ENCODE measurements at regions not wholly inside any gene's neighbourhood (a gene's known extent, or its start where the extent isn't known, plus 50 kb on each side); places are given as distances from the start of the nearest gene placed in this dataset.

- DNase-seq (ENCODE audit: low spot score) = no peak
Measured at GRCh38 chr18:78677483-78678317, 301.9 kb upstream of the SALL3 start.

GRCh38 chr18:78678318-78678695 lies 301.3 kb upstream of the SALL3 start:
- no peak for DNase-seq (ENCODE audit: low spot score)

- DNase-seq (ENCODE audit: low spot score) = no peak
Measured at GRCh38 chr18:78679031-78679430, 300.6 kb upstream of the SALL3 start.

GRCh38 chr18:78679613-78680260 lies 299.9 kb upstream of the SALL3 start:
- no peak for DNase-seq (ENCODE audit: low spot score)

GRCh38 chr18:78681396-78681795 lies 298.2 kb upstream of the SALL3 start:
- no peak for DNase-seq (ENCODE audit: low spot score)

GRCh38 chr18:78681934-78682333 lies 297.7 kb upstream of the SALL3 start:
- no peak for DNase-seq (ENCODE audit: low spot score)

- no peak for DNase-seq (ENCODE audit: low spot score)
Measured at GRCh38 chr18:78682716-78683115, 296.9 kb upstream of the SALL3 start.

- DNase-seq (ENCODE audit: low spot score) = no peak
Measured at GRCh38 chr18:78683191-78684010, 296.2 kb upstream of the SALL3 start.

GRCh38 chr18:78685250-78685979 lies 294.2 kb upstream of the SALL3 start:
- no peak for DNase-seq (ENCODE audit: low spot score)

- no peak for DNase-seq (ENCODE audit: low spot score)
Measured at GRCh38 chr18:78685980-78686530, 293.6 kb upstream of the SALL3 start.

- DNase-seq (ENCODE audit: low spot score) = no peak
Measured at GRCh38 chr18:78686976-78687685, 292.5 kb upstream of the SALL3 start.

- DNase-seq (ENCODE audit: low spot score) = no peak
Measured at GRCh38 chr18:78687736-78688135, 291.9 kb upstream of the SALL3 start.

- DNase-seq (ENCODE audit: low spot score) = no peak
Measured at GRCh38 chr18:78688249-78688648, 291.4 kb upstream of the SALL3 start.

- DNase-seq (ENCODE audit: low spot score) = no peak
Measured at GRCh38 chr18:78688916-78689315, 290.7 kb upstream of the SALL3 start.

- DNase-seq (ENCODE audit: low spot score) = no peak
Measured at GRCh38 chr18:78689606-78690005, 290.0 kb upstream of the SALL3 start.

GRCh38 chr18:78692105-78692504 lies 287.5 kb upstream of the SALL3 start:
- DNase-seq (ENCODE audit: low spot score) = no peak

GRCh38 chr18:78693429-78693828 lies 286.2 kb upstream of the SALL3 start:
- DNase-seq (ENCODE audit: low spot score) = no peak

- no peak for DNase-seq (ENCODE audit: low spot score)
Measured at GRCh38 chr18:78696698-78697435, 282.8 kb upstream of the SALL3 start.

- no peak for DNase-seq (ENCODE audit: low spot score)
Measured at GRCh38 chr18:78697446-78697845, 282.2 kb upstream of the SALL3 start.

GRCh38 chr18:78698914-78699313 lies 280.7 kb upstream of the SALL3 start:
- no peak for DNase-seq (ENCODE audit: low spot score)

All from germinal center (tissue), 1 donor.